SK-N-SH treated with all-trans-retinoic acid at 6 μM for 48 hours (cell line): ENCODE measurements at regions not wholly inside any gene's neighbourhood (a gene's known extent, or its start where the extent isn't known, plus 50 kb on each side); places are given as distances from the start of the nearest gene placed in this dataset.

ENCODE experiments used
- ATAC-seq: fragments of 200-7000 bp; cut with Tn5 transposase; 3 replicates; pipeline ENCODE4 v1.9.1; 2020; ENCODE audit warnings: mild to moderate bottlenecking, moderate library complexity
- ARNTL ChIP-seq: fragments of 450-650 bp; formaldehyde crosslinking; IDR thresholded peaks from 2 replicates; pipeline ENCODE4 v1.5.0; 2020; ENCODE audit warnings: low read depth, mild to moderate bottlenecking, moderate library complexity, borderline replicate concordance
- BACH2 ChIP-seq: fragments of 250-450 bp; sonication (Bioruptor Pico); IDR thresholded peaks from 2 replicates; pipeline ENCODE4 v1.9.0; 2021; ENCODE audit warnings: mild to moderate bottlenecking, borderline replicate concordance
- CREB5 ChIP-seq: fragments of 250-450 bp; sonication (Bioruptor Pico); IDR thresholded peaks from 2 replicates; pipeline ENCODE4 v1.5.1; 2020; ENCODE audit warnings: low read depth, mild to moderate bottlenecking, moderate library complexity
- CSDC2 ChIP-seq: fragments of 250-450 bp; sonication (Bioruptor Pico); IDR thresholded peaks from 2 replicates; pipeline ENCODE4 v1.5.0; 2020; ENCODE audit warnings: mild to moderate bottlenecking, moderate library complexity
- CSRNP3 ChIP-seq: fragments of 250-450 bp; sonication (Bioruptor Pico); IDR thresholded peaks from 2 replicates; pipeline ENCODE4 v1.5.1; 2021; ENCODE audit warnings: mild to moderate bottlenecking, moderate library complexity
- ESRRG ChIP-seq: fragments of 250-450 bp; sonication (Bioruptor Pico); IDR thresholded peaks from 2 replicates; pipeline ENCODE4 v1.6.1; 2021; ENCODE audit warnings: mild to moderate bottlenecking
- ISL1 ChIP-seq: fragments of 250-450 bp; sonication (Bioruptor Pico); IDR thresholded peaks from 2 replicates; pipeline ENCODE4 v2.1.2; 2022; ENCODE audit warnings: mild to moderate bottlenecking, moderate library complexity
- OSR1 ChIP-seq: fragments of 250-450 bp; sonication (Bioruptor Pico); IDR thresholded peaks from 2 replicates; pipeline ENCODE4 v1.8.0; 2022; ENCODE audit warnings: moderate library complexity, mild to moderate bottlenecking, inconsistent platforms
- PPARA ChIP-seq: fragments of 250-450 bp; sonication (Bioruptor Pico); IDR thresholded peaks from 2 replicates; pipeline ENCODE4 v1.5.0; 2020; ENCODE audit warnings: mild to moderate bottlenecking, borderline replicate concordance
- RARB ChIP-seq: fragments of 250-450 bp; sonication (Bioruptor Pico); IDR thresholded peaks from 2 replicates; pipeline ENCODE4 v1.8.0; 2021; ENCODE audit warnings: mild to moderate bottlenecking, moderate library complexity
- SNAI2 ChIP-seq: fragments of 250-450 bp; sonication (Bioruptor Pico); IDR thresholded peaks from 2 replicates; pipeline ENCODE4 v1.5.0; 2020; ENCODE audit warnings: mild to moderate bottlenecking, moderate library complexity
- TCF4 ChIP-seq: fragments of 250-450 bp; sonication (Bioruptor Pico); IDR thresholded peaks from 2 replicates; pipeline ENCODE4 v1.8.0; 2021; ENCODE audit warnings: mild to moderate bottlenecking, moderate library complexity, borderline replicate concordance
- TOX ChIP-seq: fragments of 250-450 bp; sonication (Bioruptor Pico); IDR thresholded peaks from 2 replicates; pipeline ENCODE4 v1.8.0; 2021; ENCODE audit warnings: mild to moderate bottlenecking, moderate library complexity, borderline replicate concordance
- ZC3H10 ChIP-seq: fragments of 250-450 bp; sonication (Bioruptor Pico); IDR thresholded peaks from 2 replicates; pipeline ENCODE4 v1.5.1; 2021; ENCODE audit warnings: mild to moderate bottlenecking, moderate library complexity
- ZFP30 ChIP-seq: fragments of 450-650 bp; formaldehyde crosslinking; IDR thresholded peaks from 2 replicates; pipeline ENCODE4 v1.5.0; 2022; ENCODE audit warnings: mild to moderate bottlenecking, moderate library complexity
- ZNF565 ChIP-seq: fragments of 450-650 bp; formaldehyde crosslinking; conservative IDR thresholded peaks from 2 replicates; pipeline ENCODE4 v1.5.0; 2020; ENCODE audit warnings: low read depth, mild to moderate bottlenecking, moderate library complexity
- ZNF70 ChIP-seq: fragments of 450-650 bp; formaldehyde crosslinking; IDR thresholded peaks from 2 replicates; pipeline ENCODE4 v1.5.0; 2020; ENCODE audit warnings: mild to moderate bottlenecking, moderate library complexity
- TF ChIP-seq, protein P1 (sequence below): fragments of 250-450 bp; sonication (Bioruptor Pico); IDR thresholded peaks from 2 replicates; pipeline ENCODE4 v1.8.0; 2020; ENCODE audit warnings: mild to moderate bottlenecking, moderate library complexity, borderline replicate concordance
- TF ChIP-seq, protein P2 (sequence below): fragments of 250-450 bp; sonication (Bioruptor Pico); IDR thresholded peaks from 2 replicates; pipeline ENCODE4 v1.5.0; 2020; ENCODE audit warnings: mild to moderate bottlenecking, moderate library complexity
- TF ChIP-seq, protein P3 (sequence below): fragments of 250-450 bp; sonication (Bioruptor Pico); IDR thresholded peaks from 2 replicates; pipeline ENCODE4 v1.8.0; 2021; ENCODE audit warnings: low read depth, mild to moderate bottlenecking, moderate library complexity, borderline replicate concordance

GRCh38 chr14:85987292-85987691 lies 457.3 kb downstream of the FLRT2 start:
- TF ChIP-seq CREB5, result no peak
- no peak for TF ChIP-seq BACH2 (CRISPR knock-in tag)
- no peak for TF ChIP-seq PPARA
- TF ChIP-seq ESRRG (CRISPR knock-in tag), result no peak
- no peak for TF ChIP-seq RARB (CRISPR knock-in tag)
- TF ChIP-seq SNAI2, result no peak
- no peak for TF ChIP-seq ZNF70 (CRISPR knock-in tag)

GRCh38 chr14:85978582-85979250 lies 448.8 kb downstream of the FLRT2 start:
- no peak for TF ChIP-seq ESRRG (CRISPR knock-in tag)
- no peak for TF ChIP-seq RARB (CRISPR knock-in tag)
- no peak for TF ChIP-seq OSR1 (CRISPR knock-in tag)
- TF ChIP-seq CSRNP3 (CRISPR knock-in tag), result no peak
- TF ChIP-seq SNAI2, result no peak
- TF ChIP-seq ZFP30 (CRISPR knock-in tag), result no peak
- TF ChIP-seq ARNTL (CRISPR knock-in tag), result no peak
- TF ChIP-seq TOX (CRISPR knock-in tag), result no peak
- no peak for TF ChIP-seq ISL1 (CRISPR knock-in tag)
- no peak for TF ChIP-seq CSDC2 (CRISPR knock-in tag)
- TF ChIP-seq TCF4 (CRISPR knock-in tag), result no peak
- TF ChIP-seq, protein P1, sequence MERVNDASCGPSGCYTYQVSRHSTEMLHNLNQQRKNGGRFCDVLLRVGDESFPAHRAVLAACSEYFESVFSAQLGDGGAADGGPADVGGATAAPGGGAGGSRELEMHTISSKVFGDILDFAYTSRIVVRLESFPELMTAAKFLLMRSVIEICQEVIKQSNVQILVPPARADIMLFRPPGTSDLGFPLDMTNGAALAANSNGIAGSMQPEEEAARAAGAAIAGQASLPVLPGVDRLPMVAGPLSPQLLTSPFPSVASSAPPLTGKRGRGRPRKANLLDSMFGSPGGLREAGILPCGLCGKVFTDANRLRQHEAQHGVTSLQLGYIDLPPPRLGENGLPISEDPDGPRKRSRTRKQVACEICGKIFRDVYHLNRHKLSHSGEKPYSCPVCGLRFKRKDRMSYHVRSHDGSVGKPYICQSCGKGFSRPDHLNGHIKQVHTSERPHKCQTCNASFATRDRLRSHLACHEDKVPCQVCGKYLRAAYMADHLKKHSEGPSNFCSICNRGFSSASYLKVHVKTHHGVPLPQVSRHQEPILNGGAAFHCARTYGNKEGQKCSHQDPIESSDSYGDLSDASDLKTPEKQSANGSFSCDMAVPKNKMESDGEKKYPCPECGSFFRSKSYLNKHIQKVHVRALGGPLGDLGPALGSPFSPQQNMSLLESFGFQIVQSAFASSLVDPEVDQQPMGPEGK (CRISPR knock-in tag), result no peak
- no peak for TF ChIP-seq ZNF70 (CRISPR knock-in tag)
- TF ChIP-seq ZNF565 (CRISPR knock-in tag), result no peak

More at GRCh38 chr14:85987292-85987691, 457.3 kb downstream of the FLRT2 start:
- ATAC-seq, result no peak

GRCh38 chr14:85974602-85975001 lies 444.7 kb downstream of the FLRT2 start:
- no peak for TF ChIP-seq SNAI2
- no peak for TF ChIP-seq ZFP30 (CRISPR knock-in tag)
- no peak for TF ChIP-seq ESRRG (CRISPR knock-in tag)
- TF ChIP-seq TCF4 (CRISPR knock-in tag), result no peak
- TF ChIP-seq, protein P2, sequence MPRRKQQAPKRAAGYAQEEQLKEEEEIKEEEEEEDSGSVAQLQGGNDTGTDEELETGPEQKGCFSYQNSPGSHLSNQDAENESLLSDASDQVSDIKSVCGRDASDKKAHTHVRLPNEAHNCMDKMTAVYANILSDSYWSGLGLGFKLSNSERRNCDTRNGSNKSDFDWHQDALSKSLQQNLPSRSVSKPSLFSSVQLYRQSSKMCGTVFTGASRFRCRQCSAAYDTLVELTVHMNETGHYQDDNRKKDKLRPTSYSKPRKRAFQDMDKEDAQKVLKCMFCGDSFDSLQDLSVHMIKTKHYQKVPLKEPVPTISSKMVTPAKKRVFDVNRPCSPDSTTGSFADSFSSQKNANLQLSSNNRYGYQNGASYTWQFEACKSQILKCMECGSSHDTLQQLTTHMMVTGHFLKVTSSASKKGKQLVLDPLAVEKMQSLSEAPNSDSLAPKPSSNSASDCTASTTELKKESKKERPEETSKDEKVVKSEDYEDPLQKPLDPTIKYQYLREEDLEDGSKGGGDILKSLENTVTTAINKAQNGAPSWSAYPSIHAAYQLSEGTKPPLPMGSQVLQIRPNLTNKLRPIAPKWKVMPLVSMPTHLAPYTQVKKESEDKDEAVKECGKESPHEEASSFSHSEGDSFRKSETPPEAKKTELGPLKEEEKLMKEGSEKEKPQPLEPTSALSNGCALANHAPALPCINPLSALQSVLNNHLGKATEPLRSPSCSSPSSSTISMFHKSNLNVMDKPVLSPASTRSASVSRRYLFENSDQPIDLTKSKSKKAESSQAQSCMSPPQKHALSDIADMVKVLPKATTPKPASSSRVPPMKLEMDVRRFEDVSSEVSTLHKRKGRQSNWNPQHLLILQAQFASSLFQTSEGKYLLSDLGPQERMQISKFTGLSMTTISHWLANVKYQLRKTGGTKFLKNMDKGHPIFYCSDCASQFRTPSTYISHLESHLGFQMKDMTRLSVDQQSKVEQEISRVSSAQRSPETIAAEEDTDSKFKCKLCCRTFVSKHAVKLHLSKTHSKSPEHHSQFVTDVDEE (CRISPR knock-in tag), result no peak
- no peak for TF ChIP-seq ISL1 (CRISPR knock-in tag)
- TF ChIP-seq ARNTL (CRISPR knock-in tag), result no peak
- TF ChIP-seq, protein P3, sequence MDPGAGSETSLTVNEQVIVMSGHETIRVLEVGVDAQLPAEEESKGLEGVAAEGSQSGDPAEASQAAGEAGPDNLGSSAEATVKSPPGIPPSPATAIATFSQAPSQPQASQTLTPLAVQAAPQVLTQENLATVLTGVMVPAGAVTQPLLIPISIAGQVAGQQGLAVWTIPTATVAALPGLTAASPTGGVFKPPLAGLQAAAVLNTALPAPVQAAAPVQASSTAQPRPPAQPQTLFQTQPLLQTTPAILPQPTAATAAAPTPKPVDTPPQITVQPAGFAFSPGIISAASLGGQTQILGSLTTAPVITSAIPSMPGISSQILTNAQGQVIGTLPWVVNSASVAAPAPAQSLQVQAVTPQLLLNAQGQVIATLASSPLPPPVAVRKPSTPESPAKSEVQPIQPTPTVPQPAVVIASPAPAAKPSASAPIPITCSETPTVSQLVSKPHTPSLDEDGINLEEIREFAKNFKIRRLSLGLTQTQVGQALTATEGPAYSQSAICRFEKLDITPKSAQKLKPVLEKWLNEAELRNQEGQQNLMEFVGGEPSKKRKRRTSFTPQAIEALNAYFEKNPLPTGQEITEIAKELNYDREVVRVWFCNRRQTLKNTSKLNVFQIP (CRISPR knock-in tag), result no peak
- TF ChIP-seq ZC3H10 (CRISPR knock-in tag), result no peak
- TF ChIP-seq, protein P1 (CRISPR knock-in tag), result no peak
- no peak for TF ChIP-seq RARB (CRISPR knock-in tag)
- TF ChIP-seq OSR1 (CRISPR knock-in tag), result no peak
- TF ChIP-seq, all 23 proteins: peak for 0

More at GRCh38 chr14:85978582-85979250, 448.8 kb downstream of the FLRT2 start:
- ATAC-seq, result no peak

More at GRCh38 chr14:85974602-85975001, 444.7 kb downstream of the FLRT2 start:
- ATAC-seq, result no peak
